RWPE2 (cell line): ENCODE measurements at regions not wholly inside any gene's neighbourhood (a gene's known extent, or its start where the extent isn't known, plus 50 kb on each side); places are given as distances from the start of the nearest gene placed in this dataset.

Source experiments
- ATAC-seq: fragments of 200-7000 bp; cut with Tn5 transposase; 3 replicates; pipeline ENCODE4 v1.9.1; 2021; ENCODE audit warnings: low read depth
- DNase-seq: peaks from one replicate; pipeline ENCODE4 v3.0.0-alpha.2; 2020; ENCODE audit warnings: low spot score
- H3K27ac ChIP-seq: fragments of 450-650 bp; 2 replicates; pipeline ENCODE4 v1.5.1; 2017; ENCODE audit warnings: mild to moderate bottlenecking; ENCODE audit not compliant: poor library complexity, severe bottlenecking
- H3K27me3 ChIP-seq: fragments of 250-450 bp; sonication (Bioruptor Pico); 2 replicates; pipeline ENCODE4 v1.5.1; 2021; ENCODE audit warnings: mild to moderate bottlenecking, moderate library complexity; ENCODE audit not compliant: insufficient read depth, poor library complexity, severe bottlenecking
- H3K36me3 ChIP-seq: fragments of 250-450 bp; sonication (Bioruptor Pico); 2 replicates; pipeline ENCODE4 v1.5.1; 2020; ENCODE audit warnings: low read depth, mild to moderate bottlenecking, moderate library complexity
- H3K4me1 ChIP-seq: fragments of 250-450 bp; sonication (Bioruptor Pico); 2 replicates; pipeline ENCODE4 v1.5.1; 2021; ENCODE audit warnings: mild to moderate bottlenecking, moderate library complexity; ENCODE audit not compliant: insufficient read depth, poor library complexity, severe bottlenecking
- H3K4me3 ChIP-seq: fragments of 250-450 bp; sonication (Bioruptor Pico); 2 replicates; pipeline ENCODE4 v1.5.1; 2021; ENCODE audit warnings: mild to moderate bottlenecking, moderate library complexity; ENCODE audit not compliant: severe bottlenecking
- H3K9me3 ChIP-seq: fragments of 250-450 bp; sonication (Bioruptor Pico); 2 replicates; pipeline ENCODE4 v1.5.1; 2021; ENCODE audit warnings: mild to moderate bottlenecking, moderate library complexity; ENCODE audit not compliant: severe bottlenecking
- TF ChIP-seq, protein P1 (sequence below): fragments of 450-650 bp; IDR thresholded peaks from one replicate; pipeline ENCODE4 v1.5.1; 2017; ENCODE audit warnings: mild to moderate bottlenecking, moderate library complexity; ENCODE audit not compliant: poor library complexity, severe bottlenecking

DNA sequence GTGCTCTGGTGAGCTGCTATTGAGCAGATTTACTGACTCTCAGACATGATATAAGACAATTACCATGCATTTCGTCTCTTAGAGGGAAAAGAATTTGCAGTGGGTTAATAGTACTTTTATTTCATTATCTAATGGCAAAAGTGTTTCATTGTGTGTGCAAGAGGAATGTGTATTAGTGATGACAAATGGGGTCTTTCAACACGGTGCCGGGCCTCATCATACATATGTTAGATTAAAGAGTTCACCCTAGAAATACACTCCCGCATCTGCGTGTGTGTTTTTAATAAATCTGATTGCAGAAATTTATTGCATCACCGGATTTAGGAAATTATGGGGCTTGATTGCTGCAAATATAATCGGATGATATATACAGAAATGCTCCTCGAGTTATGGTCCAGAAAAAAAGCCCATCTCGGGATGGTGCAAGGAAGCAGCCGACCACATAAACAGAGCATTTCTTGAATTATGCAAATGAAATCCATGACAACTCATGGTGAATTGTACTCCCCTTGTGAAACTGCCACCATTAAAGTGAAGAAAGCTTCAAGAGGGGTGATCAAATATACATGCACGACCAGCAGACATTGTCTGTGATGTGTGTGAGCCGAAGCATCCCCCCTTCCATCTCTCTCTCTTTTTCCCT is 156.0 kb downstream of the PHETA1 start:
- DNase-seq (no peak), ATAC-seq (no peak)
- no peaks in the 10 kb centered on the region for H3K36me3 ChIP-seq

DNA sequence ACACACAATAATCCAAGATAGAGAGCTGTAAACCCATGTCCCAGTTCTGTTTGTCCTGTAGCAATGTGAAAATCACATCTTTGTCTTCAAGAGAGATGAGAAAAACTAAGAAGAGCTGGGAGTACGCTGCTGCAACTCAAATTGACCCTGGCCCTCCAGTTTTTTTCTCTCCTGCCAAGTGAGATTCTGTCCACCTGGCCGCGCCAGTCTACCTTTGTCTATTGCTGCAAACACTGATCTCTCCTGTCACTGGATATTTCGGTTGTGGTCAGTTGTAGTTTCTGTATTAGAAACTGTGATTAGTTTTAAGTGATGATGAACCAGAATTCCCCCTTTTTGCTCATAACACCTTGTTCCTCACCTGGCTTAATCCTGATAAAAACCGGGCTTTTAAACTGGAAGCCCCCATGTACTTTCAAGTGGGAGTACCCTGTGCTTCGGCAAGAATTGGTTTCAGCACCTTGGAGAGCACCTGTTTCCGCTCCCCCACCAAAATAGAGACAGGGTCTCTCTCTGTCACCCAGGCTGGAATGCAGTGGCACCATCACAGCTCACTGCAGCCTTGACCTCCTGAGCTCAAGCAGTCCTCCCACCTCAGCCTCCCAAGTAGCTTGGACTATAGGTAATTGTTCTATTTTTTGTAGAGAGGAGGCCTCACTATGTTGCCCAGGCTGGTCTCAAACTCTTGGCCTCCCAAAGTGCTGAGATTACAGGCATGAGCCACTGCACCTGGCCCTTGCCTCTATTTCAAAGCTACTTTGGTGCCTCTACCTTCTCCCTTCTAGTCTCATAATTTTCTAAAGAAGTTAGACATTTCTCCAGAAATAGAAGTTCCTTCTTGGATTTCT is 156.8 kb downstream of the PHETA1 start:
- H3K36me3 ChIP-seq: no peaks in the 10 kb centered on the region
- TF ChIP-seq, protein P1, sequence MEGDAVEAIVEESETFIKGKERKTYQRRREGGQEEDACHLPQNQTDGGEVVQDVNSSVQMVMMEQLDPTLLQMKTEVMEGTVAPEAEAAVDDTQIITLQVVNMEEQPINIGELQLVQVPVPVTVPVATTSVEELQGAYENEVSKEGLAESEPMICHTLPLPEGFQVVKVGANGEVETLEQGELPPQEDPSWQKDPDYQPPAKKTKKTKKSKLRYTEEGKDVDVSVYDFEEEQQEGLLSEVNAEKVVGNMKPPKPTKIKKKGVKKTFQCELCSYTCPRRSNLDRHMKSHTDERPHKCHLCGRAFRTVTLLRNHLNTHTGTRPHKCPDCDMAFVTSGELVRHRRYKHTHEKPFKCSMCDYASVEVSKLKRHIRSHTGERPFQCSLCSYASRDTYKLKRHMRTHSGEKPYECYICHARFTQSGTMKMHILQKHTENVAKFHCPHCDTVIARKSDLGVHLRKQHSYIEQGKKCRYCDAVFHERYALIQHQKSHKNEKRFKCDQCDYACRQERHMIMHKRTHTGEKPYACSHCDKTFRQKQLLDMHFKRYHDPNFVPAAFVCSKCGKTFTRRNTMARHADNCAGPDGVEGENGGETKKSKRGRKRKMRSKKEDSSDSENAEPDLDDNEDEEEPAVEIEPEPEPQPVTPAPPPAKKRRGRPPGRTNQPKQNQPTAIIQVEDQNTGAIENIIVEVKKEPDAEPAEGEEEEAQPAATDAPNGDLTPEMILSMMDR: no peak
- H3K27ac ChIP-seq: no peak overlapping the region
- ATAC-seq: no peak
- H3K4me1 ChIP-seq: no peaks in the 10 kb centered on the region
- no peaks in the 10 kb centered on the region for H3K9me3 ChIP-seq
- DNase-seq: no peak
- no peaks in the 10 kb centered on the region for H3K27me3 ChIP-seq
- no peak overlapping the region for H3K4me3 ChIP-seq

More for the DNA sequence above, 156.0 kb downstream of the PHETA1 start:
- H3K4me3 ChIP-seq: no peak overlapping the region
- no peaks in the 10 kb centered on the region for H3K4me1 ChIP-seq
- H3K9me3 ChIP-seq: no peaks in the 10 kb centered on the region
- TF ChIP-seq, protein P1: no peak
- no peak overlapping the region for H3K27ac ChIP-seq
- no peaks in the 10 kb centered on the region for H3K27me3 ChIP-seq

DNA sequence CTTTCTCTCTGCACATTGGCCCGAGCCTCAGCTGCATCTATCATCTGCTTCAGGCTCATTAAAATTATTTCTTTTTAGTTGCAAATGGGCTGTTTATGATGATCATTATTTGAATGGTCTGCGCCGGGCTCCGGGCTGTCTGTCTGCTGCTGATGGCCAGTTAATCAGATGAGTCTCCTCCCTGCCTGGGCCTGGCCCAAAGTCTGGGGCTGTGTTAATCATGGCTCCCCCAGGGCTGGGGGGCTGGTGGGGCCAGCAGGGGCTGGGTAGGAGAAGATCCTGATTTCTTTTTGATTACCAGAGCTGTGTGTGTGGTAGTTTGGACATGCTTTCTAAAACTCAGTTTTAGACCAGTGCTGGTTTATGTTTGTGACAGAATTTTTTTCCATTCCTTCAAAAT is 159.1 kb downstream of the PHETA1 start:
- Histone ChIP-seq H3K4me3 (no peak overlapping the region), H3K27me3 (no peaks in the 10 kb centered on the region), H3K36me3 (no peaks in the 10 kb centered on the region), H3K9me3 (no peaks in the 10 kb centered on the region), H3K4me1 (no peaks in the 10 kb centered on the region), H3K27ac (no peak overlapping the region)
- DNase-seq: no peak
- TF ChIP-seq, protein P1: no peak
- ATAC-seq: no peak

DNA sequence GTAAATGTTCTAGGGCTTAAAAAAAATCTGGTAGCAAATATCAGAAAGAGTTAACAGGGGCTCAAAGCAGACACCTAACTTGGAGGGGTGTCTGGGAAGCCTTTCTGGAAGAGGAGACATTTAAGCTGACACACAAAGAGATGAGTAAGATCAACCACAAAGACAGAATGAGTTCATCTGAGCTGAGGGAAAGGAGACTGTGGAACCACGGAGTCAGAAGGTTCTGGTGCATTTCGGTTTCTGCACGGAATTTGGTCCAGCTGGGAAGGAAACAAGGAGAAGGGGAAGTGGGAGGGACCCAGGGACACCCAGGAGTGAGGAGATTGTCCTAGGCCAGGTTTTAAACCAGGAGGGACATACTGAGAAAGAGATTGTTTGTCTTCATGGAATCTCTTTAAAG is 161.1 kb downstream of the PHETA1 start:
- H3K36me3 ChIP-seq: no peaks in the 10 kb centered on the region
- H3K27me3 ChIP-seq: no peaks in the 10 kb centered on the region
- TF ChIP-seq, protein P1: no peak
- H3K9me3 ChIP-seq: no peaks in the 10 kb centered on the region
- H3K27ac ChIP-seq: no peak overlapping the region
- H3K4me1 ChIP-seq: no peaks in the 10 kb centered on the region
- H3K4me3 ChIP-seq: no peak overlapping the region
- no peak for DNase-seq
- ATAC-seq: no peak

DNA sequence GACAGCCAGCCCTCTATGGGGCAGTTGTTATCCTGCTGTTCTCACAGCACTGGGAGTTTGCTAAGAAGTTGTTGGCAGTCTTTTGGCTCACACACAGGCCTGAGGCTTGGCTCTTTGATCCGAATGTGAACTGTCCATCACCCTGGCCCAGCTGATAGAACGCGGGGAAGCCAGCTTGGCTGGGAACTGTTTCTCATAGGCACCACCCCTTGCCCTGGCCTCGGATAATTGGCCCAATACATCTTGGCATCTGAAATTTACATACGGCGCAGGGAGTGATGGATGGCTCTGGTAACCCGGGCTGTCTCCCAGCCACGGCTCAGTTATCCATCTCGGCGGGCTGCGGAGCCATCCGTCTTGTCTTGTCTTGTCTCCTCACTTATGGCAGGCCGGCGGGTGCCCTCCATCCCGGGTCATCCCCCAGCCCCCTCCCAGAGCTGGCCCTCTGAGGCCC is 164.1 kb downstream of the PHETA1 start:
- no peak overlapping the region for H3K4me3 ChIP-seq
- H3K27me3 ChIP-seq: no peaks in the 10 kb centered on the region
- no peaks in the 10 kb centered on the region for H3K4me1 ChIP-seq
- H3K9me3 ChIP-seq: no peaks in the 10 kb centered on the region
- ATAC-seq: no peak
- no peak overlapping the region for H3K27ac ChIP-seq
- DNase-seq: no peak
- no peaks in the 10 kb centered on the region for H3K36me3 ChIP-seq
- TF ChIP-seq, protein P1: no peak
